Hepatocyte (in vitro differentiated cells): ENCODE measurements at regions not wholly inside any gene's neighbourhood (a gene's known extent, or its start where the extent isn't known, plus 50 kb on each side); places are given as distances from the start of the nearest gene placed in this dataset.

Source experiments
- DNase-seq: peaks from one replicate; pipeline ENCODE4 v3.0.0-alpha.2; 2016; ENCODE audit warnings: low spot score
- H2AFZ ChIP-seq: fragments of 200-600 bp; sonication (generic); 2 replicates; pipeline ENCODE4 v1.6.0; 2016; ENCODE audit warnings: antibody characterized with exemption, mild to moderate bottlenecking
- H3K27ac ChIP-seq: fragments of 200-600 bp; sonication (generic); 2 replicates; pipeline ENCODE4 v1.5.1; 2016; ENCODE audit warnings: mild to moderate bottlenecking
- H3K27me3 ChIP-seq: fragments of 200-600 bp; sonication (generic); 2 replicates; pipeline ENCODE4 v1.6.1; 2016
- H3K36me3 ChIP-seq: fragments of 200-600 bp; sonication (generic); replicated peaks from 2 replicates; pipeline ENCODE4 v1.5.1; 2016; ENCODE audit warnings: low read depth; ENCODE audit not compliant: insufficient read depth
- H3K4me1 ChIP-seq: fragments of 200-600 bp; sonication (generic); 2 replicates; pipeline ENCODE4 v1.5.1; 2016; ENCODE audit warnings: mild to moderate bottlenecking, moderate library complexity; ENCODE audit not compliant: insufficient read depth
- H3K4me2 ChIP-seq: fragments of 200-600 bp; sonication (generic); 2 replicates; pipeline ENCODE4 v1.6.0; 2016
- H3K4me3 ChIP-seq: fragments of 200-600 bp; sonication (generic); 2 replicates; pipeline ENCODE4 v1.5.1; 2016; ENCODE audit warnings: mild to moderate bottlenecking
- H3K79me2 ChIP-seq: fragments of 200-600 bp; sonication (generic); 2 replicates; pipeline ENCODE4 v1.6.0; 2017; ENCODE audit warnings: mild to moderate bottlenecking
- H3K9me2 ChIP-seq: fragments of 200-600 bp; sonication (generic); replicated peaks from 2 replicates; pipeline ENCODE4 v1.6.0; 2017; ENCODE audit warnings: mild to moderate bottlenecking; ENCODE audit not compliant: insufficient read depth
- H3K9me3 ChIP-seq: fragments of 200-600 bp; sonication (generic); 2 replicates; pipeline ENCODE4 v1.5.1; 2016; ENCODE audit warnings: low read depth, mild to moderate bottlenecking
- H4K20me1 ChIP-seq: fragments of 200-600 bp; sonication (generic); 2 replicates; pipeline ENCODE4 v1.6.0; 2016; ENCODE audit warnings: mild to moderate bottlenecking; ENCODE audit not compliant: insufficient read depth, poor library complexity, severe bottlenecking
- CTCF ChIP-seq: fragments of 200-600 bp; sonication (generic); IDR thresholded peaks from 2 replicates; pipeline ENCODE4 v1.5.1; 2016; ENCODE audit warnings: antibody characterized with exemption, mild to moderate bottlenecking; ENCODE audit not compliant: poor library complexity
- EZH2 ChIP-seq: fragments of 200-600 bp; sonication (generic); IDR thresholded peaks from 2 replicates; pipeline ENCODE4 v1.6.1; 2016; ENCODE audit warnings: antibody characterized with exemption, mild to moderate bottlenecking, borderline replicate concordance
- EZH2phosphoT487 ChIP-seq: fragments of 200-600 bp; sonication (generic); IDR thresholded peaks from one replicate; pipeline ENCODE4 v1.6.1; 2018; ENCODE audit warnings: antibody characterized with exemption, mild to moderate bottlenecking, low read depth, moderate library complexity; ENCODE audit not compliant: unreplicated experiment, severe bottlenecking
- WGBS: methylation state at CpG from one replicate; pipeline ENCODE4 v1.1.6; 2016; ENCODE audit warnings: low lambda C conversion rate; ENCODE audit errors: missing lambda C conversion rate; 5-methylcytosine and 5-hydroxymethylcytosine counted together

DNA sequence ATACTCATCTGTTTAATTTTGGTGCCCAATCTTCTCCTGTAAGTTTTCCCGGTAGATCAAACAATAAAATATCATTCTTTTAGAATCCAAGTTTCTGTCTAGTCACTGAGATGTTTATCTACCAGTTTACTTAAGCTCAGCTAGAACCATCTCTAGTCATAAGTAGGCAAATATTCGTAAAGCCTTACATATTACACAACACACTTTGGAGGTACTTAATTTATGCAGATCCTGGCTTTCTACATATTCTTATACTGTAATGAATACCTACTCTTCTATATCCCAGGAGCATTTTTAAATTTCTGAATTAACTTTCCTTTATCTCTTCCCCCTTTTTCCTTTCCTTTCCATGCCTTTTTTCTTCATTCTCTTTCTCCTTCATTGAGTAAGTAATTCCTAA is 185.9 kb upstream of the ZBTB20 start:
- no peaks in the 10 kb centered on the region for H3K9me2 ChIP-seq
- no peak for DNase-seq
- H3K27me3 ChIP-seq = no peaks in the 10 kb centered on the region
- H3K79me2 ChIP-seq = no peaks in the 10 kb centered on the region
- no peaks in the 10 kb centered on the region for H3K9me3 ChIP-seq
- TF ChIP-seq EZH2 (no peak), EZH2phosphoT487 (no peak), CTCF (no peak)
- WGBS = 87% methylated on average over 2 of the region's 2 CpGs
- no peaks in the 10 kb centered on the region for H3K4me1 ChIP-seq
- no peak overlapping the region for H3K27ac ChIP-seq
- no peak overlapping the region for H3K4me3 ChIP-seq
- H4K20me1 ChIP-seq = no peaks in the 10 kb centered on the region
- H2AFZ ChIP-seq = no peak overlapping the region
- H3K4me2 ChIP-seq = no peak overlapping the region
- H3K36me3 ChIP-seq = no peaks in the 10 kb centered on the region

DNA sequence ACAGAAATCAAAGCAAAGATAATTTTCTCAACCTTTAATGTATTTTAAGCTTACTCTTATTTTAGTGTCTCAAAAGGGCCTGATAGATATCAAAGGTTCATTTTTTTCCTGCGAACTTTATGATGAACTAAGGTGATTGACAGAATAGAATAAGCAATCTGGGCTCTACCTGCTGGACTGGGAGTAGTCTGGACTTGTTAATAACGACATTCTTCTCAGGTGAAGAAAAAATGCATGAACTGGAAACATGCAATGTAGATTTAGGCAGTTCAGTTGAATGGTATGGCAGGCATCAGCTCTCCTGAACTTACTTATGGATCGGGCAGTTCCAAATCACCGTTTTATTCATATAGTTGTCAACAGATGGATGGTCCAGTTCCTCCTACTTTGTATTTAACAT is 189.7 kb upstream of the ZBTB20 start:
- Histone ChIP-seq H3K79me2 (no peaks in the 10 kb centered on the region), H3K36me3 (no peaks in the 10 kb centered on the region), H3K4me1 (no peaks in the 10 kb centered on the region), H3K9me2 (no peaks in the 10 kb centered on the region), H4K20me1 (no peaks in the 10 kb centered on the region), H3K9me3 (no peaks in the 10 kb centered on the region), H3K4me2 (no peak overlapping the region), H3K27me3 (no peaks in the 10 kb centered on the region), H3K4me3 (no peak overlapping the region), H3K27ac (no peak overlapping the region), H2AFZ (no peak overlapping the region)
- DNase-seq = no peak
- WGBS = 90% methylated on average over 4 of the region's 4 CpGs
- TF ChIP-seq EZH2phosphoT487 (no peak), CTCF (no peak), EZH2 (no peak)

- Histone ChIP-seq H3K36me3 (no peaks in the 10 kb centered on the region), H4K20me1 (no peaks in the 10 kb centered on the region), H2AFZ (no peak overlapping the region), H3K4me2 (no peak overlapping the region), H3K27ac (no peak overlapping the region), H3K79me2 (no peaks in the 10 kb centered on the region), H3K27me3 (no peaks in the 10 kb centered on the region), H3K9me2 (no peaks in the 10 kb centered on the region), H3K4me3 (no peak overlapping the region), H3K4me1 (no peaks in the 10 kb centered on the region), H3K9me3 (no peaks in the 10 kb centered on the region)
- TF ChIP-seq CTCF (no peak), EZH2 (no peak), EZH2phosphoT487 (no peak)
- WGBS = 62% methylated on average over 4 of the region's 4 CpGs
- no peak for DNase-seq
These were observed 193.5 kb upstream of the ZBTB20 start for GRCh38 chr3:115340586-115340985.

DNA sequence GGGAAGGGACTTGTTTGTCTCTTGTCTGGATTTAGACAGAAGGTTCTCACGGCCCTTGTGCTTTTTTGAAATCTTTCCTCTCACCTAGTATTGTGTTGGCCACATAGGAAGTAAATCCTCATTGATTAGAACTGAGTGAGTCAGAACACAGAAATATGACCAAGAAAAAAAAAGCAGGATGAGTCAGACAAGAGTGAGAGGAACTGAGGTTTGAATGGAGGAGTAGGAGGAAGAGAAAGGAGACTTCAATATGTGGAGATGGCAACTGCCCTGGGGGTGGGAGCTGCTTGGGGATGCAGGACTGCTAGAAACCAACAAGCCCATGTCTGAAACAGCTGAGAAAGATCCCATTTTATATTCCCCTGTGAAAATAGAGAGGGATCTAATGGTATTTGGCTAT is 194.1 kb upstream of the ZBTB20 start:
- Histone ChIP-seq H3K4me1 (no peaks in the 10 kb centered on the region), H3K27me3 (no peaks in the 10 kb centered on the region), H3K9me2 (no peaks in the 10 kb centered on the region), H3K9me3 (no peaks in the 10 kb centered on the region), H3K79me2 (no peaks in the 10 kb centered on the region), H3K4me3 (no peak overlapping the region), H3K36me3 (no peaks in the 10 kb centered on the region), H3K27ac (no peak overlapping the region), H2AFZ (no peak overlapping the region), H3K4me2 (no peak overlapping the region), H4K20me1 (no peaks in the 10 kb centered on the region)
- TF ChIP-seq EZH2phosphoT487 (no peak), EZH2 (no peak), CTCF (no peak)
- DNase-seq = peak; percentile 3
- 39% methylated on average over 1 of the region's 1 CpG for WGBS
